ENCODE measurements at regions not wholly inside any gene's neighbourhood (a gene's known extent, or its start where the extent isn't known, plus 50 kb on each side); places are given as distances from the start of the nearest gene placed in this dataset.

- no peak for TF ChIP-seq TSHZ1 (tag by site-specific recombination; IDR thresholded peaks at IDR 0.05; ENCODE audit: borderline replicate concordance)
- no peak for TF ChIP-seq ZNF404 (tag by site-specific recombination; IDR thresholded peaks at IDR 0.05)
- TF ChIP-seq ZBTB21 (tag by site-specific recombination; IDR thresholded peaks at IDR 0.05): peak; percentile 81
- no peak for TF ChIP-seq ZNF624 (tag by site-specific recombination; IDR thresholded peaks at IDR 0.05)
- TF ChIP-seq ZNF501 (tag by site-specific recombination; IDR thresholded peaks at IDR 0.05): no peak
- TF ChIP-seq GFI1B (tag by site-specific recombination; IDR thresholded peaks at IDR 0.05): no peak
- TF ChIP-seq ZNF18 (tag by site-specific recombination; IDR thresholded peaks at IDR 0.05): no peak
- TF ChIP-seq ZNF830 (tag by site-specific recombination; IDR thresholded peaks at IDR 0.05; ENCODE audit: low read depth): no peak
These were observed 82.8 kb upstream of the VSTM5 start (continued) for GRCh38 chr11:93933230-93933629.

GRCh38 chr11:93935826-93936225 is 85.3 kb upstream of the HEPHL1 start:
- no peaks in the 10 kb centered on the region for H3K9me3 ChIP-seq (ENCODE audit: control insufficient read depth, insufficient read depth, low read depth, low read length)
- H3K36me3 ChIP-seq (ENCODE audit: control insufficient read depth in 2 of 2, insufficient read depth in 1 of 2, low read length in 2 of 2): no peaks in the 10 kb centered on the region
- POLR2A ChIA-PET: interaction anchor here (0.7 kb wide), 1 partner anchor 608 kb away, joined by 3 read pairs; the partner anchor contains the start of gene FUT4
- H3K27ac ChIP-seq (ENCODE audit: extremely low read depth, low read depth, low read length): no peak overlapping the region
- H3K4me3 ChIP-seq (ENCODE audit: low read depth, low read length): no peak overlapping the region
- CTCF ChIA-PET: interaction anchor here (0.5 to 0.6 kb wide), 3 partner anchors 128 to 235 kb away, joined by 3 read pairs; partner anchors contain the start of gene PANX1
- no peak for TF ChIP-seq SCRT1 (tag by site-specific recombination; IDR thresholded peaks at IDR 0.05; ENCODE audit: borderline replicate concordance)
- H3K4me1 ChIP-seq (ENCODE audit: control insufficient read depth, insufficient read depth, low read length): no peaks in the 10 kb centered on the region

GRCh38 chr11:93936460-93936859 is 84.7 kb upstream of the HEPHL1 start:
- Histone ChIP-seq H3K4me1 (ENCODE audit: control insufficient read depth, insufficient read depth, low read length) (no peaks in the 10 kb centered on the region), H3K36me3 (ENCODE audit: control insufficient read depth in 2 of 2, insufficient read depth in 1 of 2, low read length in 2 of 2) (no peaks in the 10 kb centered on the region), H3K4me3 (ENCODE audit: low read depth, low read length) (no peak overlapping the region), H3K27ac (ENCODE audit: extremely low read depth, low read depth, low read length) (no peak overlapping the region), H3K9me3 (ENCODE audit: control insufficient read depth, insufficient read depth, low read depth, low read length) (no peaks in the 10 kb centered on the region)
- POLR2A ChIA-PET: interaction anchor here (0.7 kb wide), 1 partner anchor 607 kb away, joined by 3 read pairs; the partner anchor contains the start of gene FUT4
- peak; percentile 69; the same call in 1 of the 2 replicates for TF ChIP-seq ZNF449 (tag by site-specific recombination; IDR thresholded peaks at IDR 0.05)
- peak; percentile 35; the same call in 1 of the 2 replicates for TF ChIP-seq SCRT2 (tag by site-specific recombination; IDR thresholded peaks at IDR 0.05)
- TF ChIP-seq ZNF518A (tag by site-specific recombination; conservative IDR thresholded peaks at IDR 0.05; ENCODE audit: low read depth): no peak
- CTCF ChIA-PET: interaction anchor here (0.5 to 0.7 kb wide), 4 partner anchors 53 to 235 kb away, joined by 3 read pairs; partner anchors contain the start of gene PANX1

Data from HEK293 (cell line).